Right atrium auricular region (tissue), 2 donors: ENCODE measurements at regions not wholly inside any gene's neighbourhood (a gene's known extent, or its start where the extent isn't known, plus 50 kb on each side); places are given as distances from the start of the nearest gene placed in this dataset.
"Not testable (repeated sequence)": the region's sequence is repeated elsewhere in the genome, so short reads cannot be mapped to it uniquely, and the experiment has no call there.

Experiments
- DNase-seq: peaks from one replicate; pipeline ENCODE4 v3.0.0-alpha.2; 2019; ENCODE audit warnings: low spot score
- H3K27ac ChIP-seq, 2 donors: fragments of 200-600 bp; sonication (generic); 1 replicate in 1 of 2; 2 replicates in 1 of 2; pipeline ENCODE4 v1.5.1; 2016 to 2019
- H3K27me3 ChIP-seq, 2 donors: fragments of 200-600 bp; sonication (generic); one replicate each; pipeline versions ENCODE4 v1.5.1 to v1.6.0; 2017 to 2019
- H3K36me3 ChIP-seq: fragments of 200-600 bp; sonication (generic); one replicate; pipeline ENCODE4 v1.5.1; 2016
- H3K4me1 ChIP-seq, 2 donors: fragments of 200-600 bp; sonication (generic); one replicate each; pipeline versions ENCODE4 v1.5.1 to v1.6.0; 2017 to 2019
- H3K4me3 ChIP-seq, 2 donors: fragments of 200-600 bp; sonication (generic); 1 replicate in 1 of 2; 2 replicates in 1 of 2; pipeline ENCODE4 v1.5.1; 2017 to 2019; ENCODE audit warnings: mild to moderate bottlenecking in 1 of 2, moderate library complexity in 1 of 2
- H3K9me3 ChIP-seq, 2 donors: fragments of 200-600 bp; sonication (generic); one replicate each; pipeline ENCODE4 v1.5.1; 2019
- CTCF ChIP-seq, 2 donors: fragments of 200-600 bp; sonication (generic); IDR thresholded peaks; one replicate each; pipeline ENCODE4 v1.5.1; 2019; ENCODE audit warnings: antibody characterized with exemption in 2 of 2

- H3K4me3 ChIP-seq: no peak overlapping the region
- H3K36me3 ChIP-seq: no peaks in the 10 kb centered on the region
- no peaks in the 10 kb centered on the region for H3K27me3 ChIP-seq
- no peak for DNase-seq
- H3K9me3 ChIP-seq: no peaks in the 10 kb centered on the region
- no peak overlapping the region for H3K27ac ChIP-seq
- H3K4me1 ChIP-seq: no peaks in the 10 kb centered on the region
- TF ChIP-seq CTCF (IDR thresholded peaks at IDR 0.05): no peak
These were observed 1709.5 kb upstream of the AGA start for GRCh38 chr4:179151770-179152169.

- Histone ChIP-seq H3K9me3 (no peaks in the 10 kb centered on the region), H3K4me3 (no peak overlapping the region), H3K4me1 (no peaks in the 10 kb centered on the region), H3K27me3 (no peaks in the 10 kb centered on the region), H3K27ac (no peak overlapping the region), H3K36me3 (no peaks in the 10 kb centered on the region)
- DNase-seq: no peak
- no peak for TF ChIP-seq CTCF (IDR thresholded peaks at IDR 0.05)
These were observed 1720.9 kb upstream of the AGA start for GRCh38 chr4:179163147-179163546.

DNA sequence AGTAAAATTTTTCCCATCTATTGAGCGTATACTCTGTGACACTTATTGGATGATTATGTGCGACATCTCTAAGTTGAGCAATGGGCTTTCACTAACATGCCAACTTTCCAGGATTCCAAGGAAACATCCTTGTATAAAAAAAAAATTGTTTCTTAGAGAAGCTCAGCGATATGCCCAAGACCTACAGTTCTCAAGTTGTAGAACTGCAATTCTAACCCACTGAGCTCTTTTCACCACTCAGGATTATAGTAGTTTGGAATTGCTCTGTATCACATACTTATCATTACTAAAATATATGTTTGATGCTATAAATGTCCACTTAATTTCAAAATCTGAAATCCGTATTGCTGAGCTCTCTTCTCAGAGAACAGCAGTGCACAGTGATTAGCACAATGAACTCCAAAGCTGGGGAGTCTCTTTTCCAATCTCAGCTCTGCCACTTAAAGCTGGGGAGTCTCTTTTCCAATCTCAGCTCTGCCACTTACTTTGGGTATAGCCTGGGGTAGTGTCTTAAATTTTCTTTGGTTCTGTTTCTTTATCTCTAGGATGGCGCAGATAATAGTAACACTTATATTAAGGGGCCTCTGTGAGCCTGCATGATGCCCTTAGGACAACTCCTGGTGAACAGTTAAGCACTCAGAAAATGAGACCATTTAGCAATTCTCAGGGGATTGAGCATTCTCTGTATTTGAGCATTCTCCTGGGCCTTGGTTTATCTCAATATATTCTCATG is 1722.2 kb upstream of the AGA start:
- H3K9me3 ChIP-seq: no peaks in the 10 kb centered on the region
- TF ChIP-seq CTCF (IDR thresholded peaks at IDR 0.05): no peak
- no peaks in the 10 kb centered on the region for H3K4me1 ChIP-seq
- H3K36me3 ChIP-seq: no peaks in the 10 kb centered on the region
- no peak for DNase-seq
- no peak overlapping the region for H3K4me3 ChIP-seq
- no peaks in the 10 kb centered on the region for H3K27me3 ChIP-seq
- H3K27ac ChIP-seq: no peak overlapping the region

DNA sequence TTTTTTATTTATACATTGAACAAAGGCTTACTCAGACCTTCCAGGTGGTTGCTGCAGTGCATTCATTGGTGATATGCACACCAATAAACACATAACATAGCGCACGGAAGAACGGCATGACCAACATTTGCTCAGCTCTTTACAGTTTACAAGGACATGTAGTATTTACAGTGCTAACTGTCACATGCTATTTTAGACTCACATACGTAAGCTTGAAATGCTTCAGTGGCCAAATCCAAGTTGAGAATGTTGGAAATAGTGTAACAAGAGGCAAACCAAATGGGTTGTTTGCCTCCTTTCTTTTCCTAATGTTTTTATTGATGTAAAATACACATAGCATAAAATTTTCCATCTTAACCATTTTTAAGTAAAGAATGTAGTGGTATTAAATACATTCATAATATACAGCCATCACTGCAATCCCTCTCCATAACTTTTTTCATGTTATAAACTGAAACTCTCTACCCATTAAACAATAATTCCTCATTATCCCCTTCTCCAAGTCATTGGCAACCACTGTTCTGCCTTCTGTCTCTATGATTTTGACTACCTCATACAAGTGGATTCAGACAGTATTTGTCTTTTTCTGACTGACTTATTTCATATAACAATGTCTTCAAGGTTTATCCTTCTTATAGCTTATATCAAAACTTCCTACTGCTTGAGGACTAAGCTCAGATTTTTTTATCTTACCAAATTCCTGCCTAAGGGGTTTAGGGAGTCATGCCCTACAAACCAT is 1722.9 kb upstream of the AGA start:
- Histone ChIP-seq H3K9me3 (no peaks in the 10 kb centered on the region), H3K36me3 (no peaks in the 10 kb centered on the region), H3K27ac (no peak overlapping the region), H3K27me3 (no peaks in the 10 kb centered on the region), H3K4me3 (no peak overlapping the region), H3K4me1 (no peaks in the 10 kb centered on the region)
- DNase-seq: no peak
- no peak for TF ChIP-seq CTCF (IDR thresholded peaks at IDR 0.05)

- Histone ChIP-seq H3K27ac (no peak overlapping the region), H3K9me3 (no peaks in the 10 kb centered on the region), H3K4me1 (no peaks in the 10 kb centered on the region), H3K36me3 (no peaks in the 10 kb centered on the region), H3K27me3 (no peaks in the 10 kb centered on the region), H3K4me3 (no peak overlapping the region)
- DNase-seq: no peak
- no peak for TF ChIP-seq CTCF (IDR thresholded peaks at IDR 0.05)
These were observed 1723.6 kb upstream of the AGA start for GRCh38 chr4:179165862-179166261.

DNA sequence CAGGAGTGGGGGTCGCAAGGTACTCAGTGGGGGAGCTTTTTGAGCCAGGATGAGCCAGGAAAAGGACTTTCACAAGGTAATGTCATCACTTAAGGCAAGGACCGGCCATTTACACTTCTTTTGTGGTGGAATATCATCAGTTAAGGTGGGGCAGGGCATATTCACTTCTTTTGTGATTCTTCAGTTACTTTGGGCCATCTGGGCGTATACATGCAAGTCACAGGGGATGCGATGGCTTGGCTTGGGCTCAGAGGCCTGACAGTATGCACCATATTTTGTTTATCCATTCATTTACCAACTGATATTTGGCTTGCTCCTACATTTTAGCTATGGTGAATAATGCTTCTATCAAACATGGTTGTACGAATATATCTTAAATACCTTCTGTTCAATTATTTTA is 1728.1 kb upstream of the AGA start:
- H3K36me3 ChIP-seq, DNase-seq, H3K4me1 ChIP-seq, H3K4me3 ChIP-seq, H3K27me3 ChIP-seq, H3K27ac ChIP-seq, H3K9me3 ChIP-seq: not testable (repeated sequence)
